Islet precursor cell (in vitro differentiated cells): ENCODE measurements at regions not wholly inside any gene's neighbourhood (a gene's known extent, or its start where the extent isn't known, plus 50 kb on each side); places are given as distances from the start of the nearest gene placed in this dataset.

Experiments
- DNase-seq: peaks from one replicate; pipeline ENCODE4 v3.0.0-alpha.2; 2018

- no peak for DNase-seq
Observed at GRCh38 chr20:60292001-60292520, 333.8 kb downstream of the CDH26 start.

GRCh38 chr20:60294632-60295031 is 336.4 kb downstream of the CDH26 start:
- DNase-seq: no peak

GRCh38 chr20:60295214-60295613 is 337.0 kb downstream of the CDH26 start:
- DNase-seq: no peak

- DNase-seq: no peak
Observed at GRCh38 chr20:60297649-60298048, 339.4 kb downstream of the CDH26 start.

- DNase-seq: no peak
Observed at GRCh38 chr20:60298647-60299046, 340.4 kb downstream of the CDH26 start.

- no peak for DNase-seq
Observed at GRCh38 chr20:60299951-60300350, 341.7 kb downstream of the CDH26 start.

- no peak for DNase-seq
Observed at GRCh38 chr20:60300374-60300773, 342.2 kb downstream of the CDH26 start.

GRCh38 chr20:60302875-60303274 is 344.7 kb downstream of the CDH26 start:
- DNase-seq: no peak

- no peak for DNase-seq
Observed at GRCh38 chr20:60304026-60304590, 345.9 kb downstream of the CDH26 start.

- no peak for DNase-seq
Observed at GRCh38 chr20:60304931-60305330, 346.7 kb downstream of the CDH26 start.

- no peak for DNase-seq
Observed at GRCh38 chr20:60306105-60306504, 347.9 kb downstream of the CDH26 start.

GRCh38 chr20:60306551-60306950 is 348.3 kb downstream of the CDH26 start:
- no peak for DNase-seq

- DNase-seq: no peak
Observed at GRCh38 chr20:60310560-60311349, 352.5 kb downstream of the CDH26 start.

GRCh38 chr20:60313191-60313590 is 355.0 kb downstream of the CDH26 start:
- DNase-seq: no peak

- DNase-seq: no peak
Observed at GRCh38 chr20:60313614-60314013, 355.4 kb downstream of the CDH26 start.

- no peak for DNase-seq
Observed at GRCh38 chr20:60314727-60315126, 356.5 kb downstream of the CDH26 start.

- no peak for DNase-seq
Observed at GRCh38 chr20:60316476-60317158, 358.4 kb downstream of the CDH26 start.

- no peak for DNase-seq
Observed at GRCh38 chr20:60317401-60317800, 359.2 kb downstream of the CDH26 start.

GRCh38 chr20:60321601-60322000 is 363.4 kb downstream of the CDH26 start:
- DNase-seq: no peak

GRCh38 chr20:60326821-60327220 is 368.6 kb downstream of the CDH26 start:
- DNase-seq: no peak

GRCh38 chr20:60327971-60328660 is 369.9 kb downstream of the CDH26 start:
- no peak for DNase-seq

GRCh38 chr20:60330461-60330860 is 372.2 kb downstream of the CDH26 start:
- DNase-seq: no peak

GRCh38 chr20:60331688-60332300 is 373.6 kb downstream of the CDH26 start:
- no peak for DNase-seq
